SK-N-MC (cell line): ENCODE measurements at regions not wholly inside any gene's neighbourhood (a gene's known extent, or its start where the extent isn't known, plus 50 kb on each side); places are given as distances from the start of the nearest gene placed in this dataset.

Source experiments
- EZH2 ChIP-seq: fragments of 200-600 bp; sonication (generic); IDR thresholded peaks from one replicate; pipeline ENCODE4 v1.6.1; 2017; ENCODE audit warnings: antibody characterized with exemption
- FOXP2 ChIP-seq: optimal IDR thresholded peaks from 2 replicates; pipeline ENCODE3; 2011; ENCODE audit warnings: mild to moderate bottlenecking, moderate library complexity; ENCODE audit not compliant: insufficient read depth; ENCODE audit errors: extremely low read length, control extremely low read depth
- POLR2AphosphoS5 ChIP-seq: IDR thresholded peaks from 2 replicates; pipeline ENCODE4 v1.6.1; 2012; ENCODE audit warnings: mild to moderate bottlenecking, low read depth, low read length, borderline replicate concordance

- TF ChIP-seq EZH2 (no peak), POLR2AphosphoS5 (no peak), FOXP2 (no peak)
Observed at GRCh38 chr3:187942658-187943241, 197.5 kb upstream of the BCL6 start.
